Activated CD8-positive, alpha-beta T cell treated with anti-CD3 and anti-CD28 coated beads for 36 hours (primary cell): ENCODE measurements at regions not wholly inside any gene's neighbourhood (a gene's known extent, or its start where the extent isn't known, plus 50 kb on each side); places are given as distances from the start of the nearest gene placed in this dataset.
"Not testable (repeated sequence)": the region's sequence is repeated elsewhere in the genome, so short reads cannot be mapped to it uniquely, and the experiment has no call there.

Source experiments
- ATAC-seq: fragments of 200-7000 bp; cut with Tn5 transposase; one replicate; pipeline ENCODE4 v1.10.0; 2021; ENCODE audit warnings: mild to moderate bottlenecking, moderate library complexity
- CTCF ChIA-PET: fragments of 350-600 bp; sonication (Branson Sonifier 250); formaldehyde crosslinking; loops from one replicate; lab custom pipeline; 2021; ENCODE audit warnings: antibody characterized with exemption; lab: Charles Lee
- POLR2A ChIA-PET: fragments of 350-600 bp; sonication (Branson Sonifier 250); formaldehyde crosslinking; loops from one replicate; lab custom pipeline; 2021; ENCODE audit warnings: antibody characterized with exemption; lab: Charles Lee
- DNase-seq: peaks from one replicate; pipeline ENCODE4 v3.0.0-alpha.2; 2020
- H3K27ac Mint-ChIP-seq: one replicate; pipeline ENCODE4 v1.8.0; 2021; ENCODE audit warnings: mild to moderate bottlenecking, mixed read lengths
- H3K27me3 Mint-ChIP-seq: one replicate; pipeline ENCODE4 v1.8.0; 2021; ENCODE audit warnings: mixed read lengths
- H3K36me3 Mint-ChIP-seq: one replicate; pipeline ENCODE4 v1.8.0; 2021; ENCODE audit warnings: low read depth, mixed read lengths
- H3K4me1 Mint-ChIP-seq: one replicate; pipeline ENCODE4 v1.8.0; 2021; ENCODE audit warnings: low read depth, mixed read lengths
- H3K4me3 Mint-ChIP-seq: one replicate; pipeline ENCODE4 v1.8.0; 2021; ENCODE audit warnings: mild to moderate bottlenecking, moderate library complexity, mixed read lengths
- H3K9me3 Mint-ChIP-seq: one replicate; pipeline ENCODE4 v1.8.0; 2021; ENCODE audit warnings: mixed read lengths
- CTCF ChIP-seq: fragments of 200-600 bp; IDR thresholded peaks from one replicate; pipeline ENCODE4 v1.8.0; 2022; ENCODE audit warnings: antibody characterized with exemption, mild to moderate bottlenecking
- intact Hi-C: fragments of 100-400 bp; cut with micrococcal nuclease; formaldehyde crosslinking; loops from one replicate; pipeline ENCODE4 v1.10.0; 2022

GRCh38 chr13:63737418-63737817 lies 2321.8 kb upstream of the PCDH20 start:
- DNase-seq: no peak

GRCh38 chr13:63731896-63732295 lies 2316.2 kb upstream of the PCDH20 start:
- no peak for DNase-seq
- H3K36me3 Mint-ChIP-seq: no peaks in the 10 kb centered on the region
- intact Hi-C loops: no loop called here
- no peak for ATAC-seq
- H3K4me1 Mint-ChIP-seq: no peaks in the 10 kb centered on the region
- POLR2A ChIA-PET: no interaction called here
- TF ChIP-seq CTCF: no peak
- no peak overlapping the region for H3K4me3 Mint-ChIP-seq
- no peaks in the 10 kb centered on the region for H3K27me3 Mint-ChIP-seq
- CTCF ChIA-PET: no interaction called here
- H3K9me3 Mint-ChIP-seq: peaks cover 3% of the 10 kb centered on the region
- H3K27ac Mint-ChIP-seq: no peak overlapping the region

More at GRCh38 chr13:63737418-63737817, 2321.8 kb upstream of the PCDH20 start:
- ChIA-PET POLR2A (no interaction called here), CTCF (no interaction called here)
- Mint-ChIP-seq H3K4me1 (no peaks in the 10 kb centered on the region), H3K9me3 (peaks cover 2% of the 10 kb centered on the region), H3K4me3 (no peak overlapping the region), H3K27me3 (no peaks in the 10 kb centered on the region), H3K36me3 (no peaks in the 10 kb centered on the region), H3K27ac (no peak overlapping the region)
- intact Hi-C loops: no loop called here
- ATAC-seq: no peak
- no peak for TF ChIP-seq CTCF

- H3K4me1 Mint-ChIP-seq, H3K4me3 Mint-ChIP-seq, H3K27ac Mint-ChIP-seq, intact Hi-C loops, CTCF ChIA-PET, ATAC-seq, H3K36me3 Mint-ChIP-seq, H3K27me3 Mint-ChIP-seq, POLR2A ChIA-PET, H3K9me3 Mint-ChIP-seq, DNase-seq: not testable (repeated sequence)
Observed at GRCh38 chr13:63712159-63712558, 2296.5 kb upstream of the PCDH20 start.

GRCh38 chr13:63706751-63707150 lies 2291.1 kb upstream of the PCDH20 start:
- Mint-ChIP-seq H3K27me3 (no peaks in the 10 kb centered on the region), H3K27ac (no peak overlapping the region), H3K36me3 (no peaks in the 10 kb centered on the region), H3K4me1 (no peaks in the 10 kb centered on the region), H3K4me3 (no peak overlapping the region), H3K9me3 (peaks cover 2% of the 10 kb centered on the region)
- no peak for TF ChIP-seq CTCF
- ChIA-PET CTCF (interaction anchor here (0.6 kb wide), 1 partner anchor 1821 kb away, joined by 3 read pairs; no protein-coding TSS in a partner anchor), POLR2A (no interaction called here)
- DNase-seq (no peak), ATAC-seq (no peak)
- intact Hi-C loops: no loop called here

- DNase-seq (no peak), ATAC-seq (no peak)
- intact Hi-C loops: no loop called here
- Mint-ChIP-seq H3K4me3 (no peak overlapping the region), H3K9me3 (peaks cover 8% of the 10 kb centered on the region), H3K27me3 (no peaks in the 10 kb centered on the region), H3K36me3 (no peaks in the 10 kb centered on the region), H3K27ac (no peak overlapping the region), H3K4me1 (no peaks in the 10 kb centered on the region)
- no peak for TF ChIP-seq CTCF
- POLR2A ChIA-PET: no interaction called here
- CTCF ChIA-PET: no interaction called here
Observed at GRCh38 chr13:63704521-63704920, 2288.9 kb upstream of the PCDH20 start.

GRCh38 chr13:63700350-63700749 lies 2284.7 kb upstream of the PCDH20 start:
- Mint-ChIP-seq H3K4me3 (no peak overlapping the region), H3K4me1 (no peaks in the 10 kb centered on the region), H3K9me3 (peaks cover 11% of the 10 kb centered on the region), H3K27me3 (no peaks in the 10 kb centered on the region), H3K36me3 (no peaks in the 10 kb centered on the region), H3K27ac (no peak overlapping the region)
- intact Hi-C loops: no loop called here
- POLR2A ChIA-PET: no interaction called here
- DNase-seq (no peak), ATAC-seq (no peak)
- CTCF ChIA-PET: no interaction called here
- no peak for TF ChIP-seq CTCF
